GM10266 (cell line): ENCODE measurements at regions not wholly inside any gene's neighbourhood (a gene's known extent, or its start where the extent isn't known, plus 50 kb on each side); places are given as distances from the start of the nearest gene placed in this dataset.
"Not testable (repeated sequence)": the region's sequence is repeated elsewhere in the genome, so short reads cannot be mapped to it uniquely, and the experiment has no call there.

ENCODE experiments used
- DNase-seq: peaks from one replicate; pipeline ENCODE4 v3.0.0; 2012; ENCODE audit errors: extremely low spot score
- TF ChIP-seq, protein P1 (sequence below): IDR thresholded peaks from 2 replicates; pipeline ENCODE4 v1.5.1; 2012; ENCODE audit warnings: mild to moderate bottlenecking, low read depth; ENCODE audit not compliant: control insufficient read depth, insufficient read depth; ENCODE audit errors: missing control alignments

DNA sequence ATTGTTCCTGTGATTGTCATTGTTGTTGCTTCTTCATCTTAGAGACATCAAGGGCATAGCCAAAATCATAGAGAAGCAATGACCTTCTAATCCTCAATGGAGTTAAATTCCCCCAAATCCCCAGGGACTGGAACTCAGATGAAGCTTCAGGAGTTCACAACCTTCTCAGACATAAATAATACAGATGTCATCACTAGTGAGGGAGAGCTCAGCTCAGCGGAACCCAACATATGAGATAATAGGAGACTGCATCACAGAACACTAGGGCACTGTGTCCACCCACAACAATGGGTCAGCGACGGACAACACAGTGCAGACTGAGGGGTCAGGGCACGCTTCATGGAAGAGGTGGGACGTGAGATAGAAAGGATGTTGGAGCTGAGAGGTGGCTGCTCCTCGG lies 1290.4 kb upstream of the TMEM132C start:
- TF ChIP-seq, protein P1, sequence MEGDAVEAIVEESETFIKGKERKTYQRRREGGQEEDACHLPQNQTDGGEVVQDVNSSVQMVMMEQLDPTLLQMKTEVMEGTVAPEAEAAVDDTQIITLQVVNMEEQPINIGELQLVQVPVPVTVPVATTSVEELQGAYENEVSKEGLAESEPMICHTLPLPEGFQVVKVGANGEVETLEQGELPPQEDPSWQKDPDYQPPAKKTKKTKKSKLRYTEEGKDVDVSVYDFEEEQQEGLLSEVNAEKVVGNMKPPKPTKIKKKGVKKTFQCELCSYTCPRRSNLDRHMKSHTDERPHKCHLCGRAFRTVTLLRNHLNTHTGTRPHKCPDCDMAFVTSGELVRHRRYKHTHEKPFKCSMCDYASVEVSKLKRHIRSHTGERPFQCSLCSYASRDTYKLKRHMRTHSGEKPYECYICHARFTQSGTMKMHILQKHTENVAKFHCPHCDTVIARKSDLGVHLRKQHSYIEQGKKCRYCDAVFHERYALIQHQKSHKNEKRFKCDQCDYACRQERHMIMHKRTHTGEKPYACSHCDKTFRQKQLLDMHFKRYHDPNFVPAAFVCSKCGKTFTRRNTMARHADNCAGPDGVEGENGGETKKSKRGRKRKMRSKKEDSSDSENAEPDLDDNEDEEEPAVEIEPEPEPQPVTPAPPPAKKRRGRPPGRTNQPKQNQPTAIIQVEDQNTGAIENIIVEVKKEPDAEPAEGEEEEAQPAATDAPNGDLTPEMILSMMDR: no peak
- no peak for DNase-seq

DNA sequence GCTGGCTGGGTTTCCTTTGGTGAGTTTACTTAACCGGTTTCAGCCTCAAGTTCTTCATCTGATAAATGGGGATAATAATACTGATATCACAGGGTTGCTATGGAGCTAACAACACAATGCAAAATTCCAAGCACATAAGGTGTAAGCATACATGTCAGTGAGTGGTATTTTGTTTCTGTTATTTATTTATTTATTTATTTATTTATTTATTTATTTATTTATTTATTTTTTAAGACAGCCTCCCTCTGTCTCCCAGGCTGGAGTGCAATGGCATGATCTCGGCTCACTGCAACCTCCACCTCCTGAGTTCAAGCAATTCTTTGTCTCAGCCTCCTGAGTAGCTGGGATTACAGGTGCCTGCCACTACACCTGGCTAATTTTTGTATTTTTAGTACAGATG lies 1287.4 kb upstream of the TMEM132C start:
- not testable (repeated sequence) for DNase-seq

DNA sequence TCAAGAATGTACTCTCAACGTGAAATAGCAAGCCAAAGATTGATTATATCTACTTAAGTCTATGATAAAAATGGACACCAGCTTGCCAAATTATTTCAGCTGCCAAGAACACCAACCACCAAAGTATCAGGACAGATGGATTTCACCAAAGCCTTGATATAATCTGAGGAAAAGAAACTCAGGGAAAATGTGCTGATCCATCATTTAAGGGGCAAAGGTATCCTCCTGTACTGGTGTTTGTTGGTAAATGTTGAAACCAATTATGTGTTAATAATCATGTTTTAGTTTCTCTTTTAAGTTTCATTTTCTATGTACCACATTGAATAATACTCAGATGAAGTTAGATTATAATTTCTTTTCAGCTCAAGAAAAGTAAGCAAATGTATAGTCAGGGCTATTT lies 1284.3 kb upstream of the TMEM132C start:
- no peak for DNase-seq
- TF ChIP-seq, protein P1: no peak

DNA sequence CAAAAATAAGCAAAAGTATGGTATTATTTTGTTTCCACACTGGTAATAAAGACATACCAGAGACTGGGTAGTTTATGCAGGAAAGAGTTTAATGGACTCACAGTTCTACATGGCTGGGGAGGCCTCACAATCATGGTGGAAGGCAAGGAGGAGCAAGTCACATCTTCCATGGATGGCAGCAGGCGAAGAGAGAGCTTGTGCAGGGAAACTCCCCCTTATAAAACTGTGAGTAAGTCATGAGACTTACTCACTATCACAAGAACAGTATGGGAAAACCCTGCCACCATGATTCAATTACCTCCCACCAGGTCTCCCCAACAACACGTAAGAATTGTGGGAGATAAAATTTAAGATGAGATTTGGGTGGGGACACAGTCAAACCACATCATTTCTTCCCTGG lies 1283.2 kb upstream of the TMEM132C start:
- not testable (repeated sequence) for DNase-seq

DNA sequence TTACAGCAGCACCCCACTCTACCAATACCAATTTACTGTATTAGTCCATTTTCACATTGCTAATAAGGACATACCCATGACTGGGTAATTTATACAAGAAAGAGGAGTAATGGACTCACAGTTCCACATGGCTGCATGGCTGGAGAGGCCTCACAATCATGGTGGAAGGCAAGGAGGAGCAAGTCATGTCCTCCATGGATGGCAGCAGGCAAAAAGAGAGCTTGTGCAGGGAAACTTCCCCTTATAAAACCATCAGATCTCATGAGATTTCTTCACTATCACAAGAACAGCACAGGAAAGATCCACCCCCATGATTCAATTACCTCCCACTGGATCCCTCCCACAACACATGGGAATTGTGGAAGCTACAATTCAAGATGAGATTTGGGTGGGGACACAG lies 1281.3 kb upstream of the TMEM132C start:
- not testable (repeated sequence) for DNase-seq

DNA sequence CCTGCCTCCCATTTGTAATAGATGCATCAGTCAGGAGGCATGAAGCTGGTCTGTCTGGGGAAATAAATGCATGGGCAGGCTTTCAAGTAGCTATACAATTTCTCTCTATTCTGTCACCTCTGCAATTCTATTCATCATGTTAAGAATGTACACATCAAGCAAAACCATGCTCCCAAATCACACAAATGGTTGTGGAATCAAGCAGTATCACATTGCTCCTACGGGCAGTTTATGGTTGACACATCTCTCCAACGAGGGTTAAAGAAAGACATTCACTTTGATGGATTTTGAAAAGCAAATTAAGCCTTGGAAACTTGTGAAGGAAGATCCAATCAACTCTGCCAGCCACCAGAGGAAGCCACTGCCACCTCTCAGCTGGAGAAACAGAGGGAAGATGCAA lies 1277.4 kb upstream of the TMEM132C start:
- TF ChIP-seq, protein P1: no peak
- DNase-seq: no peak

DNA sequence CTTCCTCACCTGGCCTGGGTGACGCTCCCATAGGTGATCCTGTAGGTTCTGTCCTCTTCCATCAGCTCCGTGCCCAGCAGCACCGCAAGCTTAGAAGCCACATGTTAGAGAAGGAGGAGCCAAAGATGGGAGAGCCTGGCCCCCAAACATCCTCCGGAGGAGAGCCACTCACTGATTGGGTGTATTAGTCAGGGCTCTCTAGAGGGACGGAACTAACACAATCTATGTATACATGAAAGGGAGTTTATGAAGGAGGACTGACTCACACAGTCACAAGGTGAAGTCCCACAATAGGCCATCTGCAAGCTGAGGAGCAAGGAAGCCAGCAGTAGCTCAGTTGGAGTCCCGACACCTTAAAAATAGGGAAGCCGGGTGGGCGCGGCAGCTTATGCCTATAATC lies 1273.1 kb upstream of the TMEM132C start:
- no peak for DNase-seq
- TF ChIP-seq, protein P1: no peak

DNA sequence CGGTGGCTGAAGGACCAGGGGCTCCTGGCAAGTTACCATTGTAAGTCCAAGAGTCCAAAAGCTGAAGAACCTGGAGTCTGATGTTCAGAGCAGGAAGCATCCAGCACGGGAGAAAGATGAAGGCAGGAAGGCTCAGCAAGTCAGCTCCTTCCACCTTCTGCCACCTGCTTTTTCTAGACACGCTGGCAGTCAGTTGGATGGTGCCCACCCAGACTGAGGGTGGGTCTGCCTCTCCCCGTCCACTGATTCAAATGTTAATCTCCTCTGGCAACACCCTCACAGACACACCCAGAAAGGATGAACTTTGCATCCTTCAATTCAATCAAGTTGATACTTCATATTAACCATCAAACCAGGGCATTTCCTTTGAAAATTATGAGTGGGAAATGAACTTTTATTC lies 1272.4 kb upstream of the TMEM132C start:
- DNase-seq: no peak
- TF ChIP-seq, protein P1: no peak

DNA sequence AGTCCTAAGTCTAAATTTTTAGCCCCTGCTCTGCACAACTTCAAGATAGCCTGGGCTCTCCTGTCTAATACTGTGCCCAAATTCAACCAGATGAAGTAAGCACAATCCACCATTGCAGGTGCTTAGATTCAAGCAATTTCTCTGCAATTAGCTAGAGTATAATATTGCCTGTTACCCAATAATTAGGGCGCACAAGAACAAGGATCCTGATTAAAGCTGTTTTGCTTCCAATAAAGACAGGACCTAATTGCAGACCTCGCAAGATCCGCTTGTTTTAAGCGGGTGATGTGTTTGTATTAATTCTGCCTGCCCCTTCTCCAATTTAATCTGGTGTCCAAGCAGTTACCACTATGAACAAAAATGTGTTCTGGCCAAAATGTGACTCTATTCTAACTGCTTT lies 1268.9 kb upstream of the TMEM132C start:
- TF ChIP-seq, protein P1: no peak
- no peak for DNase-seq
